Upper lobe of right lung (tissue), 1 donor: ENCODE measurements at regions not wholly inside any gene's neighbourhood (a gene's known extent, or its start where the extent isn't known, plus 50 kb on each side); places are given as distances from the start of the nearest gene placed in this dataset.

Source experiments
- ATAC-seq: fragments of 200-7000 bp; cut with Tn5 transposase; one replicate; pipeline ENCODE4 v1.9.1; 2020; ENCODE audit warnings: mild to moderate bottlenecking, moderate library complexity
- DNase-seq: peaks from one replicate; pipeline ENCODE4 v3.0.0-alpha.2; 2020
- H3K27ac ChIP-seq: fragments of 200-600 bp; one replicate; pipeline ENCODE4 v1.8.0; 2022
- H3K27me3 ChIP-seq: fragments of 200-600 bp; one replicate; pipeline ENCODE4 v1.8.0; 2022; ENCODE audit warnings: mild to moderate bottlenecking
- H3K36me3 ChIP-seq: fragments of 200-600 bp; one replicate; pipeline ENCODE4 v1.8.0; 2022
- H3K4me1 ChIP-seq: fragments of 200-600 bp; one replicate; pipeline ENCODE4 v1.8.0; 2022
- H3K4me3 ChIP-seq: fragments of 200-600 bp; one replicate; pipeline ENCODE4 v1.8.0; 2022; ENCODE audit warnings: mild to moderate bottlenecking
- H3K9me3 ChIP-seq: fragments of 200-600 bp; one replicate; pipeline ENCODE4 v1.8.0; 2022
- CTCF ChIP-seq: fragments of 200-600 bp; IDR thresholded peaks from one replicate; pipeline ENCODE4 v1.8.0; 2022; ENCODE audit warnings: antibody characterized with exemption
- intact Hi-C: fragments of 100-400 bp; cut with DNase I; formaldehyde crosslinking; loops from one replicate; pipeline ENCODE4 v1.11.0; 2022
- donor health status: DM: no; HTN: yes; CAD: no; lungs with severe emphysema.

- Histone ChIP-seq H3K36me3 (no peaks in the 10 kb centered on the region), H3K9me3 (no peaks in the 10 kb centered on the region), H3K4me3 (no peak overlapping the region), H3K4me1 (no peaks in the 10 kb centered on the region), H3K27ac (no peak overlapping the region), H3K27me3 (no peaks in the 10 kb centered on the region)
- ATAC-seq (no peak), DNase-seq (no peak)
- no peak for TF ChIP-seq CTCF
- intact Hi-C loops: no loop called here
Measured at GRCh38 chr6:67535946-67536345, 1099.1 kb upstream of the ADGRB3 start.

- DNase-seq: no peak
- no peak for TF ChIP-seq CTCF
- ATAC-seq: no peak
- Histone ChIP-seq H3K4me3 (no peak overlapping the region), H3K27ac (no peak overlapping the region), H3K36me3 (no peaks in the 10 kb centered on the region), H3K27me3 (no peaks in the 10 kb centered on the region), H3K9me3 (no peaks in the 10 kb centered on the region), H3K4me1 (no peaks in the 10 kb centered on the region)
- intact Hi-C loops: no loop called here
Measured at GRCh38 chr6:67506352-67506751, 1128.7 kb upstream of the ADGRB3 start.

GRCh38 chr6:67501755-67502154 is 1133.3 kb upstream of the ADGRB3 start:
- DNase-seq: no peak
- Histone ChIP-seq H3K36me3 (no peaks in the 10 kb centered on the region), H3K27me3 (no peaks in the 10 kb centered on the region), H3K4me1 (no peaks in the 10 kb centered on the region), H3K4me3 (no peak overlapping the region), H3K27ac (no peak overlapping the region), H3K9me3 (no peaks in the 10 kb centered on the region)
- no peak for TF ChIP-seq CTCF
- no peak for ATAC-seq
- intact Hi-C loops: no loop called here

- no peaks in the 10 kb centered on the region for H3K27me3 ChIP-seq
- H3K27ac ChIP-seq: no peak overlapping the region
- DNase-seq (no peak), ATAC-seq (no peak)
- H3K4me1 ChIP-seq: no peaks in the 10 kb centered on the region
- H3K4me3 ChIP-seq: no peak overlapping the region
- no peaks in the 10 kb centered on the region for H3K36me3 ChIP-seq
- intact Hi-C loops: no loop called here
- no peak for TF ChIP-seq CTCF
- H3K9me3 ChIP-seq: no peaks in the 10 kb centered on the region
Measured at GRCh38 chr6:67497749-67498148, 1137.3 kb upstream of the ADGRB3 start.

GRCh38 chr6:67496191-67496590 is 1138.9 kb upstream of the ADGRB3 start:
- Histone ChIP-seq H3K9me3 (no peaks in the 10 kb centered on the region), H3K27ac (no peak overlapping the region)
- no peak for TF ChIP-seq CTCF

GRCh38 chr6:67493682-67494081 is 1141.4 kb upstream of the ADGRB3 start:
- ATAC-seq (no peak), DNase-seq (no peak)
- H3K36me3 ChIP-seq: no peaks in the 10 kb centered on the region
- intact Hi-C loops: no loop called here
- no peaks in the 10 kb centered on the region for H3K9me3 ChIP-seq
- H3K27ac ChIP-seq: no peak overlapping the region
- no peak for TF ChIP-seq CTCF
- no peaks in the 10 kb centered on the region for H3K4me1 ChIP-seq
- H3K27me3 ChIP-seq: no peaks in the 10 kb centered on the region
- no peak overlapping the region for H3K4me3 ChIP-seq

More at GRCh38 chr6:67496191-67496590, 1138.9 kb upstream of the ADGRB3 start:
- intact Hi-C loops: no loop called here
- DNase-seq (no peak), ATAC-seq (no peak)
- Histone ChIP-seq H3K36me3 (no peaks in the 10 kb centered on the region), H3K27me3 (no peaks in the 10 kb centered on the region), H3K4me1 (no peaks in the 10 kb centered on the region), H3K4me3 (no peak overlapping the region)
